Right lobe of liver (tissue), 4 donors: ENCODE measurements at regions not wholly inside any gene's neighbourhood (a gene's known extent, or its start where the extent isn't known, plus 50 kb on each side); places are given as distances from the start of the nearest gene placed in this dataset.

ENCODE experiments used
- POLR2A ChIP-seq: fragments of 450-650 bp; IDR thresholded peaks from one replicate; pipeline ENCODE4 v1.6.1; 2017; ENCODE audit warnings: antibody characterized with exemption, mild to moderate bottlenecking
- TF ChIP-seq, protein P1 (sequence below), 4 donors: fragments of 200-600 bp in 3 of 4; fragments of 450-650 bp in 1 of 4; IDR thresholded peaks; one replicate each; pipeline versions ENCODE4 v1.5.1 to v1.8.0; 2016 to 2022; ENCODE audit warnings: antibody characterized with exemption in 4 of 4, mild to moderate bottlenecking in 2 of 4
- donor health status: DM: no; HTN: no; CAD: no.
- donor health status: DM: no; HTN: no; CAD: no.
- donor health status: DM: no; HTN: yes; CAD: no.

- TF ChIP-seq, protein P1, sequence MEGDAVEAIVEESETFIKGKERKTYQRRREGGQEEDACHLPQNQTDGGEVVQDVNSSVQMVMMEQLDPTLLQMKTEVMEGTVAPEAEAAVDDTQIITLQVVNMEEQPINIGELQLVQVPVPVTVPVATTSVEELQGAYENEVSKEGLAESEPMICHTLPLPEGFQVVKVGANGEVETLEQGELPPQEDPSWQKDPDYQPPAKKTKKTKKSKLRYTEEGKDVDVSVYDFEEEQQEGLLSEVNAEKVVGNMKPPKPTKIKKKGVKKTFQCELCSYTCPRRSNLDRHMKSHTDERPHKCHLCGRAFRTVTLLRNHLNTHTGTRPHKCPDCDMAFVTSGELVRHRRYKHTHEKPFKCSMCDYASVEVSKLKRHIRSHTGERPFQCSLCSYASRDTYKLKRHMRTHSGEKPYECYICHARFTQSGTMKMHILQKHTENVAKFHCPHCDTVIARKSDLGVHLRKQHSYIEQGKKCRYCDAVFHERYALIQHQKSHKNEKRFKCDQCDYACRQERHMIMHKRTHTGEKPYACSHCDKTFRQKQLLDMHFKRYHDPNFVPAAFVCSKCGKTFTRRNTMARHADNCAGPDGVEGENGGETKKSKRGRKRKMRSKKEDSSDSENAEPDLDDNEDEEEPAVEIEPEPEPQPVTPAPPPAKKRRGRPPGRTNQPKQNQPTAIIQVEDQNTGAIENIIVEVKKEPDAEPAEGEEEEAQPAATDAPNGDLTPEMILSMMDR (IDR thresholded peaks at IDR 0.05) = no peak
- TF ChIP-seq POLR2A = no peak
These were observed 141.2 kb downstream of the DHX15 start for GRCh38 chr4:24443200-24443599.
